AG04449 (cell line): ENCODE measurements at regions not wholly inside any gene's neighbourhood (a gene's known extent, or its start where the extent isn't known, plus 50 kb on each side); places are given as distances from the start of the nearest gene placed in this dataset.

ENCODE experiments used
- CTCF ChIA-PET: fragments of 350-600 bp; formaldehyde crosslinking; extraction: SDS; loops from one replicate; lab custom pipeline; 2021; ENCODE audit warnings: antibody characterized with exemption; lab: Yijun Ruan, JAX
- POLR2A ChIA-PET: fragments of 400-600, 350-600 bp; formaldehyde crosslinking; extraction: SDS; loops from one replicate; lab custom pipeline; 2020; ENCODE audit warnings: antibody characterized with exemption, inconsistent platforms; lab: Yijun Ruan, JAX
- DNase-seq: peaks from one replicate; pipeline ENCODE4 v3.0.0-alpha.2; 2010; ENCODE audit warnings: low read depth, low spot score
- H3K4me3 ChIP-seq: 2 replicates; pipeline ENCODE4 v1.5.1; 2011; ENCODE audit warnings: low read depth, mild to moderate bottlenecking, control low read depth, low read length
- CTCF ChIP-seq: IDR thresholded peaks from one replicate; pipeline ENCODE4 v1.5.1; 2011; ENCODE audit warnings: mild to moderate bottlenecking, moderate library complexity, low read length, control low read depth, inconsistent platforms; ENCODE audit not compliant: insufficient read depth; ENCODE audit errors: missing control alignments

- TF ChIP-seq CTCF: no peak
- H3K4me3 ChIP-seq: no peak overlapping the region
- ChIA-PET CTCF (interaction anchor here (0.7 kb wide), 1 partner anchor 10 kb away, joined by 3 read pairs; no protein-coding TSS in a partner anchor), POLR2A (no interaction called here)
- DNase-seq: no peak
Measured at GRCh38 chr4:8796096-8796495, 75.5 kb downstream of the HMX1 start.

- POLR2A ChIA-PET: no interaction called here
- TF ChIP-seq CTCF: no peak
- no peak overlapping the region for H3K4me3 ChIP-seq
- CTCF ChIA-PET: no interaction called here
- no peak for DNase-seq
Measured at GRCh38 chr4:8795140-8795539, 76.5 kb downstream of the HMX1 start.

- H3K4me3 ChIP-seq: no peak overlapping the region
- CTCF ChIA-PET: no interaction called here
- DNase-seq: no peak
- no peak for TF ChIP-seq CTCF
- POLR2A ChIA-PET: no interaction called here
Measured at GRCh38 chr4:8794491-8794890, 77.1 kb downstream of the HMX1 start.

GRCh38 chr4:8793571-8794160 lies 78.0 kb downstream of the HMX1 start:
- no peak overlapping the region for H3K4me3 ChIP-seq
- ChIA-PET POLR2A (no interaction called here), CTCF (no interaction called here)
- no peak for TF ChIP-seq CTCF
- no peak for DNase-seq

- ChIA-PET POLR2A (no interaction called here), CTCF (no interaction called here)
- TF ChIP-seq CTCF: no peak
- DNase-seq: no peak
- H3K4me3 ChIP-seq: no peak overlapping the region
Measured at GRCh38 chr4:8792491-8792890, 79.1 kb downstream of the HMX1 start.

- DNase-seq: no peak
- CTCF ChIA-PET: no interaction called here
- POLR2A ChIA-PET: no interaction called here
- TF ChIP-seq CTCF: no peak
- H3K4me3 ChIP-seq: no peak overlapping the region
Measured at GRCh38 chr4:8791609-8792008, 80.0 kb downstream of the HMX1 start.
